ENCODE measurements at regions not wholly inside any gene's neighbourhood (a gene's known extent, or its start where the extent isn't known, plus 50 kb on each side); places are given as distances from the start of the nearest gene placed in this dataset.

DNA sequence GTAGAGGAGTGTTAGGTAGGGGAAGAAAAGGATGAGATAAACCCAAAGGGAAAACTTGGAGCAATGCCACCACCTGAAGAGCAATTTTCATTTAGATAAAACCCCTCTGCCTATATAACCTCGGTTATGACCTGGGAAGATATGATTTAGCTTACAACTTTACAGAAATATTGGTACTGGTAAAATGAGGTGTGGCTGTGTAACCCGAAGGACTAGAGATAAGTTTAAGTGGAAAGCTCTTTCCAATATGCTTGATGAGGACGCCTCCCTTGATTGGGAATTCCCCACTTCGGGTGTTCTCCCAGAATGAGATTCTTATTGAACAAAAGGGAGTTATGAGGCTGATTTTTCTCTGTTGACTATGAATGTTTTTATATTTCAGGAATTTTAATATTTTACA is 109.5 kb upstream of the CDK6 start:
- TF ChIP-seq, protein P1, sequence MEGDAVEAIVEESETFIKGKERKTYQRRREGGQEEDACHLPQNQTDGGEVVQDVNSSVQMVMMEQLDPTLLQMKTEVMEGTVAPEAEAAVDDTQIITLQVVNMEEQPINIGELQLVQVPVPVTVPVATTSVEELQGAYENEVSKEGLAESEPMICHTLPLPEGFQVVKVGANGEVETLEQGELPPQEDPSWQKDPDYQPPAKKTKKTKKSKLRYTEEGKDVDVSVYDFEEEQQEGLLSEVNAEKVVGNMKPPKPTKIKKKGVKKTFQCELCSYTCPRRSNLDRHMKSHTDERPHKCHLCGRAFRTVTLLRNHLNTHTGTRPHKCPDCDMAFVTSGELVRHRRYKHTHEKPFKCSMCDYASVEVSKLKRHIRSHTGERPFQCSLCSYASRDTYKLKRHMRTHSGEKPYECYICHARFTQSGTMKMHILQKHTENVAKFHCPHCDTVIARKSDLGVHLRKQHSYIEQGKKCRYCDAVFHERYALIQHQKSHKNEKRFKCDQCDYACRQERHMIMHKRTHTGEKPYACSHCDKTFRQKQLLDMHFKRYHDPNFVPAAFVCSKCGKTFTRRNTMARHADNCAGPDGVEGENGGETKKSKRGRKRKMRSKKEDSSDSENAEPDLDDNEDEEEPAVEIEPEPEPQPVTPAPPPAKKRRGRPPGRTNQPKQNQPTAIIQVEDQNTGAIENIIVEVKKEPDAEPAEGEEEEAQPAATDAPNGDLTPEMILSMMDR (IDR thresholded peaks at IDR 0.05), result no peak
- no peak for TF ChIP-seq EZH2 (IDR thresholded peaks at IDR 0.05; ENCODE audit: borderline replicate concordance, insufficient read depth, low read depth, low read length, poor library complexity, severe bottlenecking)

All from B cell (primary cell).